Mesodermal cell (in vitro differentiated cells): ENCODE measurements at regions not wholly inside any gene's neighbourhood (a gene's known extent, or its start where the extent isn't known, plus 50 kb on each side); places are given as distances from the start of the nearest gene placed in this dataset.

Experiments used
- H3K27ac ChIP-seq: 2 replicates; pipeline ENCODE4 v1.7.0; 2013; ENCODE audit warnings: mild to moderate bottlenecking, low read depth, low read length, moderate library complexity; ENCODE audit not compliant: severe bottlenecking
- H3K36me3 ChIP-seq: 2 replicates; pipeline ENCODE4 v1.7.1; 2013; ENCODE audit warnings: mild to moderate bottlenecking, low read length, moderate library complexity; ENCODE audit not compliant: control insufficient read depth, insufficient read depth
- H3K4me1 ChIP-seq: one replicate; pipeline ENCODE4 v1.7.1; 2013; ENCODE audit warnings: mild to moderate bottlenecking, low read length; ENCODE audit not compliant: insufficient read depth, control insufficient read depth, poor library complexity, severe bottlenecking
- H3K4me3 ChIP-seq: 2 replicates; pipeline ENCODE4 v1.7.0; 2013; ENCODE audit warnings: low read length, control low read depth, mild to moderate bottlenecking; ENCODE audit not compliant: insufficient read depth, poor library complexity, severe bottlenecking; ENCODE audit errors: extremely low read depth
- H3K9me3 ChIP-seq: 2 replicates; pipeline ENCODE4 v1.7.1; 2013; ENCODE audit warnings: mild to moderate bottlenecking, low read length, moderate library complexity; ENCODE audit not compliant: control insufficient read depth
- WGBS, 2 experiments: methylation state at CpG; one replicate each; pipeline ENCODE4 v1.1.5; 2013; ENCODE audit warnings: missing lambda C conversion rate in 2 of 2; ENCODE audit not compliant: insufficient coverage in 2 of 2; 5-methylcytosine and 5-hydroxymethylcytosine counted together

GRCh38 chr13:59446391-59446790 lies 717.3 kb downstream of the DIAPH3 start:
- Histone ChIP-seq H3K4me3 (no peak overlapping the region), H3K36me3 (no peaks in the 10 kb centered on the region), H3K9me3 (no peaks in the 10 kb centered on the region), H3K27ac (no peak overlapping the region), H3K4me1 (peaks cover 39% of the 10 kb centered on the region)
- 100% methylated on average over 1 of the region's 5 CpGs; no CpG with 5 or more reads in 1 of the 2 experiments for WGBS, 2 experiments

GRCh38 chr13:59447031-59447430 lies 716.7 kb downstream of the DIAPH3 start:
- H3K4me3 ChIP-seq, result no peak overlapping the region
- no peaks in the 10 kb centered on the region for H3K36me3 ChIP-seq
- peak overlapping the region; percentile 94 for H3K27ac ChIP-seq
- peaks cover 40% of the 10 kb centered on the region for H3K4me1 ChIP-seq
- H3K9me3 ChIP-seq, result no peaks in the 10 kb centered on the region

- no peaks in the 10 kb centered on the region for H3K9me3 ChIP-seq
- peak overlapping the region; percentile 94 for H3K27ac ChIP-seq
- H3K4me1 ChIP-seq, result peaks cover 40% of the 10 kb centered on the region
- no peak overlapping the region for H3K4me3 ChIP-seq
- no peaks in the 10 kb centered on the region for H3K36me3 ChIP-seq
- WGBS, 2 experiments, result 60% methylated on average over 1 of the region's 6 CpGs; no CpG with 5 or more reads in 1 of the 2 experiments
Measured at GRCh38 chr13:59447846-59448620, 715.7 kb downstream of the DIAPH3 start.

GRCh38 chr13:59449750-59450149 lies 714.0 kb downstream of the DIAPH3 start:
- WGBS, 2 experiments, result 88 to 100% methylated on average over 2 to 3 of the region's 4 CpGs
- H3K4me3 ChIP-seq, result no peak overlapping the region
- H3K9me3 ChIP-seq, result no peaks in the 10 kb centered on the region
- peaks cover 40% of the 10 kb centered on the region for H3K4me1 ChIP-seq
- no peaks in the 10 kb centered on the region for H3K36me3 ChIP-seq
- no peak overlapping the region for H3K27ac ChIP-seq

- no peaks in the 10 kb centered on the region for H3K9me3 ChIP-seq
- no CpG with 5 or more reads among the region's 1 CpG for WGBS, 2 experiments
- H3K4me1 ChIP-seq, result peaks cover 40% of the 10 kb centered on the region
- H3K36me3 ChIP-seq, result no peaks in the 10 kb centered on the region
- H3K27ac ChIP-seq, result no peak overlapping the region
- H3K4me3 ChIP-seq, result no peak overlapping the region
Measured at GRCh38 chr13:59450229-59450628, 713.5 kb downstream of the DIAPH3 start.

GRCh38 chr13:59451236-59451635 lies 712.5 kb downstream of the DIAPH3 start:
- Histone ChIP-seq H3K9me3 (no peaks in the 10 kb centered on the region), H3K36me3 (no peaks in the 10 kb centered on the region), H3K4me3 (no peak overlapping the region), H3K27ac (no peak overlapping the region), H3K4me1 (peaks cover 40% of the 10 kb centered on the region)

- WGBS, 2 experiments, result 78 to 95% methylated on average over 7 of the region's 8 CpGs
- H3K27ac ChIP-seq, result no peak overlapping the region
Measured at GRCh38 chr13:59452189-59452890, 711.4 kb downstream of the DIAPH3 start.

GRCh38 chr13:59458908-59459579 lies 704.7 kb downstream of the DIAPH3 start:
- no peak overlapping the region for H3K4me3 ChIP-seq
- H3K9me3 ChIP-seq, result no peaks in the 10 kb centered on the region
- H3K36me3 ChIP-seq, result no peaks in the 10 kb centered on the region
- WGBS, 2 experiments, result 27 to 36% methylated on average over 6 to 8 of the region's 9 CpGs
- H3K4me1 ChIP-seq, result peaks cover 19% of the 10 kb centered on the region
- H3K27ac ChIP-seq, result peak overlapping the region; percentile 91

More at GRCh38 chr13:59452189-59452890, 711.4 kb downstream of the DIAPH3 start:
- H3K36me3 ChIP-seq, result no peaks in the 10 kb centered on the region
- no peaks in the 10 kb centered on the region for H3K9me3 ChIP-seq
- H3K4me3 ChIP-seq, result no peak overlapping the region
- H3K4me1 ChIP-seq, result peaks cover 30% of the 10 kb centered on the region

- no peaks in the 10 kb centered on the region for H3K9me3 ChIP-seq
- H3K36me3 ChIP-seq, result no peaks in the 10 kb centered on the region
- H3K4me1 ChIP-seq, result peaks cover 19% of the 10 kb centered on the region
- H3K27ac ChIP-seq, result peak overlapping the region; percentile 29
- no peak overlapping the region for H3K4me3 ChIP-seq
- no CpG with 5 or more reads among the region's 2 CpGs for WGBS, 2 experiments
Measured at GRCh38 chr13:59459972-59460371, 703.8 kb downstream of the DIAPH3 start.

GRCh38 chr13:59461411-59461810 lies 702.3 kb downstream of the DIAPH3 start:
- no peaks in the 10 kb centered on the region for H3K9me3 ChIP-seq
- peak overlapping the region; percentile 85 for H3K27ac ChIP-seq
- H3K36me3 ChIP-seq, result no peaks in the 10 kb centered on the region
- 94% methylated on average over 3 of the region's 3 CpGs; no CpG with 5 or more reads in 1 of the 2 experiments for WGBS, 2 experiments
- peaks cover 19% of the 10 kb centered on the region for H3K4me1 ChIP-seq
- H3K4me3 ChIP-seq, result no peak overlapping the region
